Thyroid gland (tissue), 4 donors: ENCODE measurements at regions not wholly inside any gene's neighbourhood (a gene's known extent, or its start where the extent isn't known, plus 50 kb on each side); places are given as distances from the start of the nearest gene placed in this dataset.

Experiments used
- POLR2A ChIP-seq, 2 donors: fragments of 450-650 bp; IDR thresholded peaks; one replicate each; pipeline ENCODE4 v1.6.1; 2017; ENCODE audit warnings: antibody characterized with exemption in 2 of 2, mild to moderate bottlenecking in 2 of 2, moderate library complexity in 1 of 2
- TF ChIP-seq, protein P1 (sequence below), 6 experiments: fragments of 200-600 bp in 3 of 6; fragments of 450-650 bp in 3 of 6; sonication (generic) in 3 of 6; IDR thresholded peaks; one replicate each; pipeline ENCODE4 v1.5.1; 2016 to 2019; ENCODE audit warnings: antibody characterized with exemption in 6 of 6, mild to moderate bottlenecking in 2 of 6, inconsistent platforms in 1 of 6, moderate library complexity in 1 of 6

- TF ChIP-seq, protein P1, sequence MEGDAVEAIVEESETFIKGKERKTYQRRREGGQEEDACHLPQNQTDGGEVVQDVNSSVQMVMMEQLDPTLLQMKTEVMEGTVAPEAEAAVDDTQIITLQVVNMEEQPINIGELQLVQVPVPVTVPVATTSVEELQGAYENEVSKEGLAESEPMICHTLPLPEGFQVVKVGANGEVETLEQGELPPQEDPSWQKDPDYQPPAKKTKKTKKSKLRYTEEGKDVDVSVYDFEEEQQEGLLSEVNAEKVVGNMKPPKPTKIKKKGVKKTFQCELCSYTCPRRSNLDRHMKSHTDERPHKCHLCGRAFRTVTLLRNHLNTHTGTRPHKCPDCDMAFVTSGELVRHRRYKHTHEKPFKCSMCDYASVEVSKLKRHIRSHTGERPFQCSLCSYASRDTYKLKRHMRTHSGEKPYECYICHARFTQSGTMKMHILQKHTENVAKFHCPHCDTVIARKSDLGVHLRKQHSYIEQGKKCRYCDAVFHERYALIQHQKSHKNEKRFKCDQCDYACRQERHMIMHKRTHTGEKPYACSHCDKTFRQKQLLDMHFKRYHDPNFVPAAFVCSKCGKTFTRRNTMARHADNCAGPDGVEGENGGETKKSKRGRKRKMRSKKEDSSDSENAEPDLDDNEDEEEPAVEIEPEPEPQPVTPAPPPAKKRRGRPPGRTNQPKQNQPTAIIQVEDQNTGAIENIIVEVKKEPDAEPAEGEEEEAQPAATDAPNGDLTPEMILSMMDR (IDR thresholded peaks at IDR 0.05): no peak
- no peak for TF ChIP-seq POLR2A (IDR thresholded peaks at IDR 0.05)
These were observed 80.4 kb upstream of the TARDBP start for GRCh38 chr1:10932088-10932487.
